ENCODE measurements at regions not wholly inside any gene's neighbourhood (a gene's known extent, or its start where the extent isn't known, plus 50 kb on each side); places are given as distances from the start of the nearest gene placed in this dataset.

DNA sequence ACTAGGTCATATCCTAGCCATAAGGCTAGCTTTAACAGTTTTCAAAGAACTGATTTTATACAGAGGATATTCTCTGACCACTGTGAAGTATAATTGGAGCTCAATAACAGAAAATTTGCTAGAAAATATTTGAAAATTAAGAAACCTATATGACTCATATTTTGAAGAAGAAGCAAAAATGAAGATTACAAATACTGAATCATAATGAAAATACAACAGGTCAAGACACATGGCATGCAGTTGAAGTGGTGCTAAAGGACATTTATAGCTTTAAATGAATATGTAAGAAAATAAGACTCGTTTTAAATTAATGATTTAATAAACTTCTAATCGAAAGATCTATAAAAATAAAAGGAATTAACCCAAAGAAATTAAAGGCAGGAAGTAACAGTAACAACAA, 1234.6 kb downstream of the SLC16A7 start:
- TF ChIP-seq, protein P1, sequence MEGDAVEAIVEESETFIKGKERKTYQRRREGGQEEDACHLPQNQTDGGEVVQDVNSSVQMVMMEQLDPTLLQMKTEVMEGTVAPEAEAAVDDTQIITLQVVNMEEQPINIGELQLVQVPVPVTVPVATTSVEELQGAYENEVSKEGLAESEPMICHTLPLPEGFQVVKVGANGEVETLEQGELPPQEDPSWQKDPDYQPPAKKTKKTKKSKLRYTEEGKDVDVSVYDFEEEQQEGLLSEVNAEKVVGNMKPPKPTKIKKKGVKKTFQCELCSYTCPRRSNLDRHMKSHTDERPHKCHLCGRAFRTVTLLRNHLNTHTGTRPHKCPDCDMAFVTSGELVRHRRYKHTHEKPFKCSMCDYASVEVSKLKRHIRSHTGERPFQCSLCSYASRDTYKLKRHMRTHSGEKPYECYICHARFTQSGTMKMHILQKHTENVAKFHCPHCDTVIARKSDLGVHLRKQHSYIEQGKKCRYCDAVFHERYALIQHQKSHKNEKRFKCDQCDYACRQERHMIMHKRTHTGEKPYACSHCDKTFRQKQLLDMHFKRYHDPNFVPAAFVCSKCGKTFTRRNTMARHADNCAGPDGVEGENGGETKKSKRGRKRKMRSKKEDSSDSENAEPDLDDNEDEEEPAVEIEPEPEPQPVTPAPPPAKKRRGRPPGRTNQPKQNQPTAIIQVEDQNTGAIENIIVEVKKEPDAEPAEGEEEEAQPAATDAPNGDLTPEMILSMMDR (conservative IDR thresholded peaks at IDR 0.05; ENCODE audit: low read length), result no peak
- TF ChIP-seq EZH2phosphoT487 (IDR thresholded peaks at IDR 0.05; ENCODE audit: borderline replicate concordance), result no peak

All from Loucy (cell line).